H7 (cell line): ENCODE measurements at regions not wholly inside any gene's neighbourhood (a gene's known extent, or its start where the extent isn't known, plus 50 kb on each side); places are given as distances from the start of the nearest gene placed in this dataset.
"Not testable (repeated sequence)": the region's sequence is repeated elsewhere in the genome, so short reads cannot be mapped to it uniquely, and the experiment has no call there.

Experiments used
- DNase-seq: peaks from one replicate; pipeline ENCODE4 v3.0.0; 2012
- H3K27me3 ChIP-seq: 2 replicates; pipeline ENCODE4 v1.6.0; 2011; ENCODE audit warnings: mild to moderate bottlenecking, low read length; ENCODE audit not compliant: control insufficient read depth, insufficient read depth
- H3K36me3 ChIP-seq: replicated peaks from 2 replicates; pipeline ENCODE4 v1.5.1; 2011; ENCODE audit warnings: low read length; ENCODE audit not compliant: control insufficient read depth, insufficient read depth
- H3K4me3 ChIP-seq: 2 replicates; pipeline ENCODE4 v1.5.1; 2011; ENCODE audit warnings: low read depth, mild to moderate bottlenecking, control low read depth, low read length, moderate library complexity; ENCODE audit not compliant: insufficient read depth

GRCh38 chr2:82793711-82794435, 1665.2 kb downstream of the SUCLG1 start:
- H3K27me3 ChIP-seq: no peaks in the 10 kb centered on the region
- H3K4me3 ChIP-seq: no peak overlapping the region
- DNase-seq: no peak
- no peaks in the 10 kb centered on the region for H3K36me3 ChIP-seq

GRCh38 chr2:82792316-82792715, 1666.8 kb downstream of the SUCLG1 start:
- H3K27me3 ChIP-seq: no peaks in the 10 kb centered on the region
- no peak overlapping the region for H3K4me3 ChIP-seq
- DNase-seq: no peak
- no peaks in the 10 kb centered on the region for H3K36me3 ChIP-seq

- Histone ChIP-seq H3K27me3 (no peaks in the 10 kb centered on the region), H3K4me3 (no peak overlapping the region), H3K36me3 (no peaks in the 10 kb centered on the region)
- DNase-seq: no peak
Measured at GRCh38 chr2:82790206-82791021, 1668.7 kb downstream of the SUCLG1 start.

- Histone ChIP-seq H3K36me3 (no peaks in the 10 kb centered on the region), H3K4me3 (no peak overlapping the region), H3K27me3 (no peaks in the 10 kb centered on the region)
- DNase-seq: no peak
Measured at GRCh38 chr2:82789851-82790205, 1669.3 kb downstream of the SUCLG1 start.

GRCh38 chr2:82781176-82781915, 1677.7 kb downstream of the SUCLG1 start:
- no peaks in the 10 kb centered on the region for H3K27me3 ChIP-seq
- H3K36me3 ChIP-seq: no peaks in the 10 kb centered on the region
- no peak for DNase-seq
- H3K4me3 ChIP-seq: no peak overlapping the region

GRCh38 chr2:82780050-82780449, 1679.0 kb downstream of the SUCLG1 start:
- Histone ChIP-seq H3K27me3 (no peaks in the 10 kb centered on the region), H3K4me3 (no peak overlapping the region), H3K36me3 (no peaks in the 10 kb centered on the region)
- DNase-seq: no peak

GRCh38 chr2:82752396-82752795, 1706.7 kb downstream of the SUCLG1 start:
- H3K27me3 ChIP-seq: no peaks in the 10 kb centered on the region
- no peak overlapping the region for H3K4me3 ChIP-seq
- H3K36me3 ChIP-seq: no peaks in the 10 kb centered on the region
- no peak for DNase-seq

- H3K27me3 ChIP-seq: no peaks in the 10 kb centered on the region
- no peak overlapping the region for H3K4me3 ChIP-seq
- H3K36me3 ChIP-seq: no peaks in the 10 kb centered on the region
- DNase-seq: no peak
Measured at GRCh38 chr2:82748653-82749052, 1710.4 kb downstream of the SUCLG1 start.

GRCh38 chr2:82740527-82740926, 1718.6 kb downstream of the SUCLG1 start:
- peak; percentile 13 for DNase-seq
- no peaks in the 10 kb centered on the region for H3K27me3 ChIP-seq
- no peaks in the 10 kb centered on the region for H3K36me3 ChIP-seq
- H3K4me3 ChIP-seq: no peak overlapping the region

- not testable (repeated sequence) for DNase-seq, H3K4me3 ChIP-seq, H3K27me3 ChIP-seq
Measured at GRCh38 chr2:82737965-82738364, 1721.1 kb downstream of the SUCLG1 start.

GRCh38 chr2:82735336-82735735, 1723.7 kb downstream of the SUCLG1 start:
- no peak overlapping the region for H3K4me3 ChIP-seq
- DNase-seq: no peak
- no peaks in the 10 kb centered on the region for H3K27me3 ChIP-seq
- no peaks in the 10 kb centered on the region for H3K36me3 ChIP-seq

More at GRCh38 chr2:82737965-82738364, 1721.1 kb downstream of the SUCLG1 start:
- H3K36me3 ChIP-seq: not testable (repeated sequence)

GRCh38 chr2:82731824-82732223, 1727.3 kb downstream of the SUCLG1 start:
- H3K36me3 ChIP-seq: no peaks in the 10 kb centered on the region
- H3K4me3 ChIP-seq: no peak overlapping the region
- no peak for DNase-seq
- no peaks in the 10 kb centered on the region for H3K27me3 ChIP-seq

GRCh38 chr2:82730811-82731210, 1728.3 kb downstream of the SUCLG1 start:
- H3K27me3 ChIP-seq: no peaks in the 10 kb centered on the region
- no peak overlapping the region for H3K4me3 ChIP-seq
- DNase-seq: no peak
- H3K36me3 ChIP-seq: no peaks in the 10 kb centered on the region

- Histone ChIP-seq H3K27me3 (no peaks in the 10 kb centered on the region), H3K36me3 (no peaks in the 10 kb centered on the region), H3K4me3 (no peak overlapping the region)
- no peak for DNase-seq
Measured at GRCh38 chr2:82728090-82728489, 1731.0 kb downstream of the SUCLG1 start.

- Histone ChIP-seq H3K27me3 (no peaks in the 10 kb centered on the region), H3K4me3 (no peak overlapping the region), H3K36me3 (no peaks in the 10 kb centered on the region)
- DNase-seq: no peak
Measured at GRCh38 chr2:82708681-82709080, 1750.4 kb downstream of the SUCLG1 start.
